ENCODE measurements at regions not wholly inside any gene's neighbourhood (a gene's known extent, or its start where the extent isn't known, plus 50 kb on each side); places are given as distances from the start of the nearest gene placed in this dataset.
A peak's percentile ranks its signal among the peaks of the same experiment; 100 is the strongest.

GRCh38 chr9:120138955-120139354, 441.0 kb downstream of the CDK5RAP2 start:
- TF ChIP-seq CTCF (conservative IDR thresholded peaks at IDR 0.05; ENCODE audit: control insufficient read depth, insufficient read depth, low read depth, low read length) = no peak
- H3K4me3 ChIP-seq (ENCODE audit: control insufficient read depth, low read depth, low read length) = no peak overlapping the region
- DNase-seq (ENCODE audit: low read depth) = no peak

GRCh38 chr9:120137186-120137840, 442.7 kb downstream of the CDK5RAP2 start:
- DNase-seq (ENCODE audit: low read depth) = no peak
- no peak for TF ChIP-seq CTCF (conservative IDR thresholded peaks at IDR 0.05; ENCODE audit: control insufficient read depth, insufficient read depth, low read depth, low read length)
- no peak overlapping the region for H3K4me3 ChIP-seq (ENCODE audit: control insufficient read depth, low read depth, low read length)

GRCh38 chr9:120136696-120137095, 443.3 kb downstream of the CDK5RAP2 start:
- peak; percentile 6 for DNase-seq (ENCODE audit: low read depth)
- TF ChIP-seq CTCF (conservative IDR thresholded peaks at IDR 0.05; ENCODE audit: control insufficient read depth, insufficient read depth, low read depth, low read length) = no peak
- no peak overlapping the region for H3K4me3 ChIP-seq (ENCODE audit: control insufficient read depth, low read depth, low read length)

GRCh38 chr9:120117081-120117480, 462.9 kb downstream of the CDK5RAP2 start:
- H3K4me3 ChIP-seq (ENCODE audit: control insufficient read depth, low read depth, low read length) = no peak overlapping the region
- no peak for TF ChIP-seq CTCF (conservative IDR thresholded peaks at IDR 0.05; ENCODE audit: control insufficient read depth, insufficient read depth, low read depth, low read length)
- no peak for DNase-seq (ENCODE audit: low read depth)

- DNase-seq (ENCODE audit: low read depth) = no peak
- no peak for TF ChIP-seq CTCF (conservative IDR thresholded peaks at IDR 0.05; ENCODE audit: control insufficient read depth, insufficient read depth, low read depth, low read length)
- H3K4me3 ChIP-seq (ENCODE audit: control insufficient read depth, low read depth, low read length) = no peak overlapping the region
These were observed 469.4 kb downstream of the CDK5RAP2 start for GRCh38 chr9:120110520-120110919.

- TF ChIP-seq CTCF (conservative IDR thresholded peaks at IDR 0.05; ENCODE audit: control insufficient read depth, insufficient read depth, low read depth, low read length) = no peak
- no peak for DNase-seq (ENCODE audit: low read depth)
- no peak overlapping the region for H3K4me3 ChIP-seq (ENCODE audit: control insufficient read depth, low read depth, low read length)
These were observed 470.7 kb downstream of the CDK5RAP2 start for GRCh38 chr9:120109242-120109641.

- no peak overlapping the region for H3K4me3 ChIP-seq (ENCODE audit: control insufficient read depth, low read depth, low read length)
- no peak for DNase-seq (ENCODE audit: low read depth)
- TF ChIP-seq CTCF (conservative IDR thresholded peaks at IDR 0.05; ENCODE audit: control insufficient read depth, insufficient read depth, low read depth, low read length) = no peak
These were observed 472.8 kb downstream of the CDK5RAP2 start for GRCh38 chr9:120107138-120107537.

All from fibroblast of mammary gland (primary cell).